HG02759 (cell line): ENCODE measurements at regions not wholly inside any gene's neighbourhood (a gene's known extent, or its start where the extent isn't known, plus 50 kb on each side); places are given as distances from the start of the nearest gene placed in this dataset.

Source experiments
- ATAC-seq: cut with Tn5 transposase; IDR thresholded peaks from one replicate; pipeline ENCODE4 v1.9.1; 2021; ENCODE audit warnings: mild to moderate bottlenecking, moderate library complexity; ENCODE audit not compliant: unreplicated experiment

DNA sequence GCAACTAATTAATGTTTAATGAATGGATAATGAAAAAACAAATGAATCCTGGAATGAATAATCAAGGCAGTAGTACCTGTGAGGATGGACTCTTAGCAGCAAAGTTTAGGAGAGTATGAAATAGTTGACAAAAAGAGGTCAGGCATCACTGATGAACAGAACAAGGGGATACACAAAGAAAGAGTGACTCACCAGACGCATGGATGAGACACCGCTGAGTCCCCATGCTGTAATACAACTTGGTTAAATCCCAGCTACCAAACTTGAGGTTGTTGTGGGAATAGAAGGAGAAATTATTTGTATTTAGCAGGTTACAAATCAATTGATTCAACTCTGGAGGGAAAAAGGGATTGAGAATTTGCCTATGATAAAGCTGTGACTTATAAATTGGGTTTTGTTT lies 976.9 kb upstream of the TENM4 start:
- no peak for ATAC-seq

DNA sequence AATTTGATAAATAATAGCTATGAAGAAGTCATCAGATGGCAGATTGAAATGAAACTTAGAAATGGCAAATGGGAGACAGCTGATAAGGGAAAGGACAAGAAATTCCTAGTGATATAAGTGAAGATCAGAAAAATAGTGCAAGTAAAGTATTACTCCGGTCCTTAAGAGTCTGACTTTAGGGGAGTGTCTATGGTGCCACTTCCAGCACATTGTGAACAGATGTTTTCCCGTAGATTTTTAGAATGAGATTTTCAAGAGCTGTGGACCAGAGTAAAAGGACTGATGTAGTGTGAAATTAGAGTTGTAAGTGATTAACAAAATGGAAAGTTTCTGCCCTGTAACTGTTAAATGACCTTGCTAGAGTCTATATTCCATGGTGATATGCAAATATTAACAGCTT lies 974.8 kb upstream of the TENM4 start:
- ATAC-seq = no peak

DNA sequence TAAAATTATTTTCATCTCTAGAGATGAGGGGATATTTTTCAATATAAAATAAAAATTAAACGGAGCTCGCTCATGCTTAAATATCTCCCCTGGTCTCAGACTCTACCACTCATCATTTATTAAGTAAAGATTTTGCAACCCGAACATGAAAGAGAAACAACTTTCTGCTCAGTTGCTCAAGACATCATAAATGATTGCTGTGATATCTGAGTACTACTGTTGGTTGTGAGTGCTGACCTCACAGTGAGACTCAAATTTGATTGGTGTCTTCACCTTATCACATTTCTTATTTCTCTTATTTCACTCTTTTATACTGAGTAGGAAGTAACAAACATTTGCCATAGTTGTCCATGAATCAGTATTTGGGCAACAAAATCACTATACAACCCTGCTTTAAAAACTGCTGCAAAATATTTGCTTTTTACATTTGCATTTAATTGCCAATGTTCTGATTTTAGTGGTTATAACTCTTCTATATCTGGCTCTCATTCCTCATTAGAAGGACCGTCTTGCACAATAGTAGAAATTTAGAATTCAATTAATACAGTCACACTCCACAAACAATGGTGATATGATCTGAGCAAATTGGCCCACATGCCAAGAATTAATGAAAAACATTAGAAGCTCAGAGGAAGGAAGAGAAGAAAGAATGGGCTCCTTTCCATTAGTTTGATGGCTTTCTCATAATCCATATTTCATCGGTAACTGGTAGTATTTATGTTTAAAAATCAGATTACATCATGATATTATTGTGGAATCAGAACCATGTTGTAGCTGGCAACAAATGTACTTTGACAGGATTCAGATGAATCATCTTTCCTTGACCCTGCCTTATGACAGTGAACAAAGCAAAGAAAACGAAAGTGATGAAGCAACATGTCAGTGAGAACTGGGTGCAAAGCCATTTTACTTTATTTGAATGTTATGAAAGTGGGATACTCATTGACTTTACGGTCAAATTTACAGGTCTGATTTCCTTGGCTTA lies 973.6 kb upstream of the TENM4 start:
- ATAC-seq = no peak

DNA sequence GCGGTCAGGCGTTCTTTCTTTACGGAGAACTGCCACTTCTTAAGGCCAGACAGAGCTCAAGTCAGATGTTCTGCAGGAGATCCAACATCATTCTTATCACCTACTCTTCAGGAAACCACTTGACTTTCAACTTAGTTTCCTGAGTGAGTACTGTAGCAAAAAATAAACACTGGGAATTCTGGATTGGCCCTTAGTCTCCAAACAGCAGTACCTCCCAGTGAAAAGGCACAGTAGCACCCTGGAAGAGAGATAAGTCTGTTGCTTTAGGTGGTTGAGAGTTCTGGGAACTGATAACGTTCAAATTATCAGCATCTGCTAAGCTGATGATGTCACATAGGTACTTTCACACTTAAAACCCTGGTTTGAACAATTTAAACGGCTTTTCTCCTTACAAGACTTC lies 971.8 kb upstream of the TENM4 start:
- ATAC-seq = no peak

DNA sequence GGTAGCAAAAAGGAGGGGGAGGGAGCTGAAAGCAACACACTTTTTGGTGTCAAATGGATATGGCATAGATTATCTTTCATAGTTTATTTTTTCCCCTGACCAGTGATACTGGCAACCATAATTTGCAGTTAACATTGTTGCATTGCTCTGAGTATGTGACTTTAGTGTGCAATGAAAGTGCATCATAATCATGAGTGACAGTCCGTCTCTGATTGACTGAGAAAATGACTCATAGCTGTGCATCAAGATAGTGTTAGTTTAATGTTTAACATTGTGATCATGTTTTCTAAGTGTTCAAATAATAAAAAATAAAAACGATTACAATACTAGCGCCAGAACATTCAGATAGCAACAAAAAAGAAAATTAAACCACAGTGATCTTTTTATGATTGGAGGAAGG lies 952.4 kb upstream of the TENM4 start:
- no peak for ATAC-seq

DNA sequence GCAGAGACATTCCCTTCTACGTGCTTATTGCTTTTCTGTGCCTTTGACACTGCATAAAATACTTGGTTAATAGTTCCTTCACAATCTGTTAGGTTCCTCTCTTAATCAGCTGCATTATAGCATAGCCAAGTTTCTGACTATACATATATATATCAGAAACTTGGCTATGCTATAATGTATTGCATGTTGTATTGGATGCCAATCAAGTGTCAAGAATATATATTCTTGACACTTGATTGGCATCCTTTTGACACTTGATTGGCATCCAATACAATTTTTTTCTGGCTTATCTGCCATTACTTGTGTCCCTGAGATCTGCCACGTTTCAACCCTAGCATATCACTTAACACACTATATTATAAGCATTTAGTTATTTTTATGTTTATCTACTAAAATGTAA lies 949.7 kb upstream of the TENM4 start:
- no peak for ATAC-seq

DNA sequence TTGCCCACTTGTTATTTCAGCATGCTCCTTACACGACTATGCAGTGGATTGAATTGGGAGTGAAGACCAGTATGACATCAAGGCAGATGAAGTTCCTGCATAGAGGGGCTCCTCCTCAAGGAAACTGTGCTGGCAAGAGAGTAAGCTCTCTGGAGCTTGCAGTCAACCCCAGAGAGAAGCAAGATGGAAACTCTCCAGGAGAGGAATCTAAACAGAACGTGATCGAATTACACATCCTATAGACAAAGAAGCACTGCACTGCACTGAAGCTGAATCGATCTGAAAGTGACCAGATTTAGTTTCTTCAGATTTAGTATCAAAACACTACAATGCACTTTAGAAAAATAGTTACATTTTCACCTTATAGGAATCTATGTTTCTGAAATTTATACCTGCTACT lies 947.7 kb upstream of the TENM4 start:
- no peak for ATAC-seq

DNA sequence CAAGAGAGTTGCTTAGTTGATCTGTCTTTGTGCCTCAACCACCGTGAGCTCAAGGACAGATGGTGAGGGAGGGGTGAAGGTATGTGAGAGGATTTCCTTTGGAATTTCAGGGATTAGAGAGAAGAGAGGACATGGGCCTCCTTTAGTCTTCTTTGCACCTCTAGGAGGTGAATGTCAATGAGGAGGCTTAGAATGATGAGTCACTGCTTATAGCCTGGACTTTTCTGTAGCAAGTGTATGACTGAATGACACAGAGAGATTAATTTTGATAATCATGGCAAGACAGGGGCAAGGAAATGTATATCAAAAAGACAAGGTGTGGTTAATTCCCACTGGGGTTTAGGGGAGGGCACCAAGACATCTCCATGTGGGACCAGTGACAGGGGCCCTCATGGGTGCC lies 947.3 kb upstream of the TENM4 start:
- no peak for ATAC-seq

DNA sequence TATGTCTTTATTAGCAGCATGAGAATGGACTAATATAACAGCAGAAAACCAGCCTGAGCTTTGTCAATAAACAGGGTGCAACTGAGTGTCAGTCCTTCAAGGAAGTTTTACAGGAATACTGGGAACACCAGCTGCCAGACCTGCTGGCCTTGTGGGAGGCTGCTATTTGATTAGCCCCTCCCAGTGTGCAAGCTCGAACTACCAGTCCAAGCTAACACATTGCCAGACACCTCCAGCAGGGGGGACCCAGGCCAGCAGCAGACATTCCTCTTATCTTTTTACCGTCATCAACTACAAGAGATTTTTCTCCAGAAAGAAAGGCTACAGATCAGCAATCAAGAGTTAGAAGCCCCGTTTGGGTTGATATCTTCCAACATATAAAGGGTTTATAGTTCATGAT lies 942.8 kb upstream of the TENM4 start:
- no peak for ATAC-seq

DNA sequence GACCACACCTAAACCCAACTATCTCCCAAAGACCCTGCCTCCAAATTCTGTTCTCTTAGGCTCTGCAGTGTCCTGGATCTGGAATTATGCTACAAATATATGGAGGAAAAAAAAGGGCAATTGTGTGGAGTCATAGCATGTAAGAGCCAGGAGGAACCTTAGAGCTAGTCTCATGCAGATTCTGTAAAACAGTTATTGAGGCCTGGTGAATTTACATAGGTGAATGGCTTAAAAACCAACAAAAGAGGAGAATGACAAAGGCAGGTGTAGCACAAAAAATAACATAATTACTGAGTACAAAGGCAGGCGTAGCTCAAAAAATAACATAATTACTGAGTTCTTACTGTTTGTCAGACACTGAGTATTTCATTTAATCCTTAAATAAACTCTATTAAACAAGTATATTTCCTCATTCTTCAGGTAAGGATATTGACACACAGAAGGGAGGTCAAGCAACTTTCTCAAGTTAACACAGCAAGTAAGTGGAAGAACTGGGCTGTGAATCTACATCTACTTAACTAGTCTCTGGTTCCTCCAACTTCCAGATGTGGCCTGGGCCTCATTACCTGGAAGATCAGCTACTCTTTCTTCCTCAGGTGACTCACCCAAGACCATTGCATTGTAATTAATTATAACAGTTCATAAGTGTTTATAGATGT lies 938.9 kb upstream of the TENM4 start:
- ATAC-seq = no peak

DNA sequence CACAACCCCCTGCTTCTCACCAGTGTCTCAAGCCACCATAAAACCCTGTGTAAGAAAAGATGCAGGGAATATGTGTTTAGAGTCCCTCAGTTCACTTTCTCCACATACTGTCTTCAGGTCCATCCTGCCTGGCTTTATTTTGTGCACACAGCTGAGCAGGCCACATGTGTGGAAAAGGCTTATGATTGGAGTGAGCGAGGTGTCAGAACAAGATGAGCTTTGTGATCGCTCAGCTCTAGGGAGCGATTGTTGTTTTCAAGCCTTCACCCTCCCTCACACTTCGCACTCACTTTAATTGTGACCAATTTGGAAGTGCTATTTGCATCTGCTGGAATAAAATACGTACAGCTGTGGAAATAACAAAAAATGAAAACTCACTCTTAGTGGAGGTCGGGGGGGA lies 931.1 kb upstream of the TENM4 start:
- ATAC-seq = no peak

DNA sequence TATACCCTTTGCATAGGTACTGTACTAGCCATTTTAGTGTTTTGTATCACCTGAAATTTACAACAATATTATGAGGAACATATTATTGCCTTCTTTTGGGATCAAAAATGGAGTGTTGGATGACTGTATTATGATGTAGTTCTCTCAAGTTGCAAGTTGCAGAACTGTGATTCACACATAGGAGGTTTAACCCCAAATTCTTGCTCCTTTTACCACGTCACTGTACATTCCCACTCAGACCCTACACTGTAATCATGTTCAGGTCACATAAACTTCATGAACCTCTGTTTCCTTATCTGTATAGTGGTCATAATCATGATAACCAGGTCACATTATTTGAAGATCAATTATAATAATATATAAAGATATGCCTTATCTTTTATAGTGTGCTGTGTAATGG lies 925.1 kb upstream of the TENM4 start:
- no peak for ATAC-seq

DNA sequence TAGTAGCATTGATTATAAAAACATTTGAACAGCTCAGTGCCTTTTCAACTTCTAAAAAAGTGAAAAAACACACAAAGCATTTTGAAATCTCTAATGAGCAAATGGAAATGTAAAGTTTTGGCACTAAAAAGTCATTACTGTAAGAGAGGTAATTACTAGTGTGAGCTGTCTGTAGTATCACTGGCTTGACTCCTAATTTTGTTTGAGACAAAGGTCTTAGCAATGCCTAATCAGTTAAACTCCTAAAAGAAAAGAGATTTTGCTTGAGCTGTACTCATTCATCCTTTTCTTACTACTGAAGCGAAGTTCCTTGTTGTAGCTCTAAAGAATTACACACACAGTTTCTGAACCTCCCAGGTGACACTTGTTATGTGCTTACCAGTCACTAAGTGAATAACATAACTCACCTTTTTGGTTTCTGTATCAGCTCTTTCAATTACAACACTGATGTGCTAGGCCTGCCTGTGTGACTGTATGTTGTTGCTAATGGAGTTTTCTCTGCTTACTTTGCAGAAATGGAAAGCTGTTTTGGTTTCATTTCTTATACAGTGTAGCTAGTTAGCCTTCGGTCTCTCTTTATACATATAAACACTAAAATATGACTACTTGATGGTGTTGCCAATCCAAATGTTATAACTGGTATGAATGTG lies 924.4 kb upstream of the TENM4 start:
- ATAC-seq = peak; percentile 52

DNA sequence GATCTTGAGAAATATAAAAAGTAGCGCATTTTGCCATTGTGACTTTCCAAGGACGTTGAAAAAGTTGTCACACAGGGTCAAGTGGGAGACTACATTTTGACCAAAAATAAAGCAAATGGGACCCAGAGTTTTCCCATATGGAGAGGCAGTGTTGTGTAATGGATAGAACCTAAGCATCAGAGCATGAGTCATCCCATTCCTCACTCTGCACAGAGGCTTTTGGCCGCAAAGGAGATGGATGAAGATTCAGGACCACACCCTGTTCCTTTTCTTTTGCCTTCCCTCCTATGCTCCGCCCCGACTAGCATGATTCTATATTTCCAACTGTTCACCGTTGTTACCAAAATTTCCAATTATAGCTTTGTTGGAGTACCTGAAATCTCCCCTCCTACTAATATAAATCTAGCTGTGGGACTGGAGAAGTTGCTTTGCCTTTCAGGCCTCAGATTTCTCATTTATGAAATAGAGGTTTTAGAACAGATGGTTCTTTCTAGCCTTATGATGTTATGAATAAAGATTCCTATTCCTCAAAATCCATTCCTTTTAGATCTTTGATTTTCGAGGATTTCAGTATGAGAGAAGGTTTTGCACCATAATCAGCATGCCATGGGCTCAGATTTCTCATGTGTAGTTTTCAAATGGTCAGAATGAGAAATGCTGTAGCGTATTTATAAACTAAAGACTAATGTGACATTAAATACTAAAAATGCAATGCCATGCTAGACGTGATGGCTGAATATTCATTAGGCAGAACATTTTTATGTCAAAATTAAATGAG lies 921.9 kb upstream of the TENM4 start:
- ATAC-seq = no peak

DNA sequence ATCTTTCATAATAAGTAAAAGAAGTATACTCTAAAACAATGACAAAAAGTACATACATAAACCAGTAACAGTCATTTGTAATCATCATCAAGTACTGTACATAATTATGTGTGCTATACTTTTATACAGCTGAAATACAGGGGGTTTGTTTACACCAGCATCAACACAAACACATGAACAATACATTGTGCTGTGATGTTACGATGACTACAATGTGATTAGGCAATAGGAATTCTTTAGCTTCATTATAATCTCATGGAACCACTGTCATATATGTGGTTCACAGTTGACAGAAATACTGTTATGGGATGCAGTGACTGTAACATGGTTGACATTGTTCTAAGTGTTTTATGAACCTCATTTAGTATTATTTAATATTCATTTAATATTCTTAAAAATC lies 914.4 kb upstream of the TENM4 start:
- no peak for ATAC-seq

DNA sequence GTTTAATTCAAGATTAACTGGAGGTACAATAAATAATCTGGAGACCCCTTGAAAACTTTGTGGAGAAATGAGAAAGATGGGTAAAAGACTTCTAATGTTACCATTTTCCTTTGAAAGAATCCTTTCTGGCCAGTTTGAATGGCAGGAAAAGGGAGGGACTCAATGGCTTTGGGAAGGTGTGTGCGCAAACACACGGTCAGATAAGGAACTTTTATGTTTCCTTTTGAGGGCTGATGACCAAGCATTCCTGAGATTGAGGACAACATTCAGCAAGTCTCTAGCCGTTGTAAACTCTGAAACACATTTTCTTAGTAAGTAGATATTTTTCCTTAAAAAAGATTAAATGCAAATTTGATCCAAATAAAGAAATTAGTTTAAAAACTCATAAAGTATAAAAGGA lies 909.7 kb upstream of the TENM4 start:
- no peak for ATAC-seq

DNA sequence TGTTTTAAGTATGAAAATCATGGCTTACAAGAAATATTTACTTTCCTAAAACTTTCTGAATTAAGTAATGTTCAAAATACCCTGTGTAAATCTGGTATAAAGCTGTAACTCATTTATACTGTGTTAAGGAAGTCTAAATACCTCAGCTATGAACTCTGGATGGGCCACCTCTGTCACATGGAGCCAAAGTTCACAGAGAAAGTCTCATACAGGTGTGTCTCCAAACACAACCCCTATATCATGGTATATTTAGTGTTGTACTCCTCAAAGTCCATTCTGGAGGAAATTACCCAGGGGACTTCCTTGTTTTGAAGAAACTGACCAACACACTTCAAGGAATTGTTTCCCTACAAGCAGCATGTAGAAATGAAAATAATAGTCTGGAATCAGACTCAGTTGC lies 909.2 kb upstream of the TENM4 start:
- no peak for ATAC-seq

DNA sequence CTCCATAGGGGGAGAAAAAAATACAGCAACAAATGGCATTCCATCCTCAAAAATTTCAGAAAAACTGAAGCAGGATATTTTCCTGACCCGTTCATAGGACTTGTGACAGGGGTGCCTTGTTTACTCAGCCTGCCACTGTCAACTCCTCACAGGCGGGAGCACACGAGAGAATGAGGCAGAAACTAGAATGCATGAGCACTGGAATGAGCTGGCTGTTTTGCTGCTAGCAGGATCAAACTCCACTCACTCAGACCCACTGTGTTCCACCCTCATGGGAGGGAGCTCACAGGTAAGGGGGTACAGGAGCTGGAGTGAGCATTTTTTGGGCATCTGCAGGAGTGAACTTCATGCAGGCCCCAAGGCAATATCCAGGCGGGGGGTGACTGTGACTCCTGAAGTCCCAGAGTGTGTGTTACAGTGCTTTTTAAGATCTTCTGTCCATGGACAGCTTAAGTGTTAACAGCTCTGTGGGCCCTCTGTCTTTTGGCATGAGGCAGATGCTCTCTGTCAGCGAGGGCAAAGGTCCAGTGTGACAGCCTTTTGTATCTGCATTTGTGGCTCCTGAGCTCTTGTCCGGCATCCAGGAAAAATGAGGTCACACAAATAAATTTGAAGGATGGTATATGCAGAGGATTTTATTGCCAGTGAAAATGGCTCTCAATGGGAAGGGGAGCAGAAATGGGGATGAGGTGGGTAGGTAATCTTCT lies 905.7 kb upstream of the TENM4 start:
- ATAC-seq = no peak

DNA sequence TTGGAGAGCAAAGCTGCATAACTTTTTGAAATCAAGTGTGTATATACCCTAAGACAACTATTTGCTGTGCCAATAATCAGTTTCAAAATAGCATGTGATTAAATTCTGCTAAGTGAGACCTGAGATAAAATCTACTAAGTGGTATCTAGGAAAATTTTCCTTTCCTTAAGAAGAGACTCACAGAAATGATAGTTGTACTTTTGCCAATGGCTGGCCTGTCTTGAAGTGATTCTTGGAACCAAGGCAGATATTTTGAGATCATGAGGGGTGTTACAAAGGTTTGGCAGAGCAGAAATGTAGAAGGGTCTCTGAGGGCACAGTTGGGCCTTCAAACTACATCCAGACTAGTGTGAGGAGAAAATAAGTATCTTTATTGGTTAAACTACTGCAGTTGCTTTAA lies 902.6 kb upstream of the TENM4 start:
- ATAC-seq = no peak

DNA sequence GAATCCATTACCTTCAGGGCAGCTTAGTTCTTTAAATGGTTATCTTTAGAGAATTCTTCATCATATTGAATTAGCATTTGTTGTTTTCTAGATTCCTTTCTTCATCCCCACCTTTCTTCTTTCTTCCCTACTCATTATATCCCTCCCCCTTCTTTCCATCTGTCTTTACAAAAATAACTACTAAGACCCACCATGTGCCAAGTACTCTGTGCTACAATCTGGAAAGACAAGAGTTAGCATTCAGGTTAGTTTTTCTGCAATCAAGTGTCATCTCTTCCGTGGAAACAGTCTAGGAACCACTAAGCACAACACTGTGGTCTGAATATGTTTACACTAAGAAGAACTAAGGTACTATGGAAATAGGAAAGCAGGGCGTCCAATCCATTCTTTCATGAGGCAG lies 897.4 kb upstream of the TENM4 start:
- no peak for ATAC-seq

DNA sequence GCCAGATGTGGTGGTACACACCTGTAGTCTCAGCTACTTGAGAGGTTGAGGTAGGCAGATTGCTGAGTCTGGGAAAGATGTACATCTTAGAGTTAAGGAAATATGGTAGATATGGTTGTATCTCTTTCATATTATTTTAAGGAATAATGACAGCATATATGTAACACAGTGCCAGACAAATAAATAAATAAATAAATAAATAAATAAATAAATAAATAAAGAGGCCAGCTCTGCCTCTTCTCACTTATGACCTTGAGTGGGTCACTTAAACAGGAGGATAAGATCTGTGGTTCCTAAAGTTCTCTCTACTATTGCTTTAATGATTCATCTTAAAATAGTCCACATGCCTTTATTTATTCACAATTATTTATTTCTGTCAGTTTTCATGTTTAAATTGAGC lies 890.9 kb upstream of the TENM4 start:
- ATAC-seq = no peak
